ENCODE measurements at regions not wholly inside any gene's neighbourhood (a gene's known extent, or its start where the extent isn't known, plus 50 kb on each side); places are given as distances from the start of the nearest gene placed in this dataset.

DNA sequence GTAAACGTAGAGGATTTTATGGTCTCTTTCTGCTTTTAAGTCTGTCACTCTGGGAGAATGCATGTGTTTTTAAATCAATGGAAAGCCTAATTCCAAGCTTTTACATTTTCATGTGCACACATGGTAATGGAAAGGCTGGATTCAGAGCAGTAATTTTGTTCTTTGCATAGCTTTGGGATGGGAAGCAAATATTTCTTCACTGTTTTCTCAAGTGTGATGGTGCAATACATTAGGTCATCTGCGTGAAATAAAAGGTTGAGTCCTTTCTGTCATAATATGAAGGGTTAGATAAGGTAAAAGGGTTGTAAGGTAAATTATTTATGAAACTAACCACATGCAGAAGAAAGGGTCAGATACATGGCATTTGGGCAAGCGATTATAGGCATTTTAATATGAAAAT, 88.2 kb upstream of the NR3C1 start:
- Mint-ChIP-seq H3K9me3 (no peaks in the 10 kb centered on the region; a peak in 1 of 5 replicates), H3K4me3 (no peak overlapping the region), H3K4me1 (peaks cover 3 to 6% of the 10 kb centered on the region in 2 experiments), H3K27ac (no peak overlapping the region), H3K27me3 (ENCODE audit: low read depth) (no peaks in the 10 kb centered on the region), H3K36me3 (ENCODE audit: insufficient read depth in 1 of 3, low read depth in 3 of 3) (no peaks in the 10 kb centered on the region; a peak in 2 of 7 replicates)
- Histone ChIP-seq H3K4ac (ENCODE audit: low read depth, low read length) (no peak overlapping the region), H3K79me2 (ENCODE audit: insufficient read depth, low read length) (no peaks in the 10 kb centered on the region), H2BK15ac (ENCODE audit: low read depth, low read length) (no peak overlapping the region), H3K14ac (ENCODE audit: insufficient read depth, low read length) (no peak overlapping the region), H3K27ac (ENCODE audit: insufficient read length, low read depth, low read length) (no peak overlapping the region), H2AFZ (ENCODE audit: low read length) (no peak overlapping the region), H3T11ph (ENCODE audit: low read length) (no peak overlapping the region), H2BK120ac (ENCODE audit: low read depth, low read length, poor library complexity, severe bottlenecking) (no peak overlapping the region), H3K18ac (ENCODE audit: insufficient read length, low read depth, low read length) (no peak overlapping the region), H3K79me1 (ENCODE audit: insufficient read depth, low read depth, low read length, poor library complexity, severe bottlenecking) (no peaks in the 10 kb centered on the region), H4K5ac (ENCODE audit: insufficient read length, low read depth, low read length) (no peak overlapping the region), H4K8ac (replicated peaks; ENCODE audit: insufficient read length, low read depth, low read length) (no peak overlapping the region), H3K9ac (ENCODE audit: extremely low read depth, insufficient read length, low read length) (no peak overlapping the region), H2BK5ac (ENCODE audit: insufficient read length, low read length) (no peak overlapping the region), H3K23me2 (ENCODE audit: insufficient read length, low read depth, low read length, poor library complexity, severe bottlenecking) (no peaks in the 10 kb centered on the region), H2BK20ac (ENCODE audit: low read depth, low read length, poor library complexity, severe bottlenecking) (no peak overlapping the region), H3K23ac (ENCODE audit: insufficient read length, low read depth, low read length) (no peak overlapping the region), H3K27me3 (ENCODE audit: insufficient read depth, low read length) (no peaks in the 10 kb centered on the region), H4K20me1 (ENCODE audit: control insufficient read depth, insufficient read depth, insufficient read length) (no peaks in the 10 kb centered on the region), H4K91ac (ENCODE audit: insufficient read length, low read depth, low read length) (no peak overlapping the region), H2BK12ac (ENCODE audit: insufficient read length, low read depth, low read length) (no peak overlapping the region), H3K9me3 (ENCODE audit: control insufficient read depth, low read depth, low read length) (no peaks in the 10 kb centered on the region), H2AK5ac (ENCODE audit: insufficient read length, low read length) (no peak overlapping the region), H3K4me2 (ENCODE audit: insufficient read depth, insufficient read length, low read length) (no peak overlapping the region), H3K4me1 (ENCODE audit: insufficient read depth, low read length) (no peaks in the 10 kb centered on the region), H3K56ac (ENCODE audit: insufficient read length, low read depth, low read length) (no peak overlapping the region)
- no peak for DNase-seq
- WGBS (ENCODE audit: extremely low coverage, insufficient read length, low lambda C conversion rate): no CpG with 5 or more reads among the region's 3 CpGs
- TF ChIP-seq, protein P1, sequence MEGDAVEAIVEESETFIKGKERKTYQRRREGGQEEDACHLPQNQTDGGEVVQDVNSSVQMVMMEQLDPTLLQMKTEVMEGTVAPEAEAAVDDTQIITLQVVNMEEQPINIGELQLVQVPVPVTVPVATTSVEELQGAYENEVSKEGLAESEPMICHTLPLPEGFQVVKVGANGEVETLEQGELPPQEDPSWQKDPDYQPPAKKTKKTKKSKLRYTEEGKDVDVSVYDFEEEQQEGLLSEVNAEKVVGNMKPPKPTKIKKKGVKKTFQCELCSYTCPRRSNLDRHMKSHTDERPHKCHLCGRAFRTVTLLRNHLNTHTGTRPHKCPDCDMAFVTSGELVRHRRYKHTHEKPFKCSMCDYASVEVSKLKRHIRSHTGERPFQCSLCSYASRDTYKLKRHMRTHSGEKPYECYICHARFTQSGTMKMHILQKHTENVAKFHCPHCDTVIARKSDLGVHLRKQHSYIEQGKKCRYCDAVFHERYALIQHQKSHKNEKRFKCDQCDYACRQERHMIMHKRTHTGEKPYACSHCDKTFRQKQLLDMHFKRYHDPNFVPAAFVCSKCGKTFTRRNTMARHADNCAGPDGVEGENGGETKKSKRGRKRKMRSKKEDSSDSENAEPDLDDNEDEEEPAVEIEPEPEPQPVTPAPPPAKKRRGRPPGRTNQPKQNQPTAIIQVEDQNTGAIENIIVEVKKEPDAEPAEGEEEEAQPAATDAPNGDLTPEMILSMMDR (conservative IDR thresholded peaks at IDR 0.05): no peak

Data from H9 (cell line).